LNCAP (cell line): ENCODE measurements at regions not wholly inside any gene's neighbourhood (a gene's known extent, or its start where the extent isn't known, plus 50 kb on each side); places are given as distances from the start of the nearest gene placed in this dataset.

Source experiments
- TF ChIP-seq, protein P1 (sequence below): fragments of 450-650 bp; IDR thresholded peaks from 2 replicates; pipeline ENCODE4 v1.5.1; 2017; ENCODE audit warnings: mild to moderate bottlenecking

DNA sequence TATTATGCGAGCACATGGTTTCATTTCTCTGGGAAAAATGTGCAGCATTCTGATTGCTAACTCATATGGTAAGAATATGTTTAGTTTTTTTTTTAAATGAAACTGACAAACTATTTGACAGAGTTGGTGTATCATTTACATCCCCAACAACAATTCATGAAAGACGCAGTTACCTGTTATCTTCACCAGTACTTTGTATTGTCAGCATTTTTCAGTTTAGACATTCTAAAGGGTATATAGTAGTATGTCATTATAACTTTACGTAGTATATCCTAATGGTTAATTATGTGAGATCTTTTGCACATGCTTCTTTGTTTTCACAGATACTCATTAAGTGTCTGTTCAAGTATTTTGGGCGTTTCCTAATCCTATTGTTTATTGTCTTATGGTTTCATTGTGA lies 891.1 kb upstream of the AGA start:
- TF ChIP-seq, protein P1, sequence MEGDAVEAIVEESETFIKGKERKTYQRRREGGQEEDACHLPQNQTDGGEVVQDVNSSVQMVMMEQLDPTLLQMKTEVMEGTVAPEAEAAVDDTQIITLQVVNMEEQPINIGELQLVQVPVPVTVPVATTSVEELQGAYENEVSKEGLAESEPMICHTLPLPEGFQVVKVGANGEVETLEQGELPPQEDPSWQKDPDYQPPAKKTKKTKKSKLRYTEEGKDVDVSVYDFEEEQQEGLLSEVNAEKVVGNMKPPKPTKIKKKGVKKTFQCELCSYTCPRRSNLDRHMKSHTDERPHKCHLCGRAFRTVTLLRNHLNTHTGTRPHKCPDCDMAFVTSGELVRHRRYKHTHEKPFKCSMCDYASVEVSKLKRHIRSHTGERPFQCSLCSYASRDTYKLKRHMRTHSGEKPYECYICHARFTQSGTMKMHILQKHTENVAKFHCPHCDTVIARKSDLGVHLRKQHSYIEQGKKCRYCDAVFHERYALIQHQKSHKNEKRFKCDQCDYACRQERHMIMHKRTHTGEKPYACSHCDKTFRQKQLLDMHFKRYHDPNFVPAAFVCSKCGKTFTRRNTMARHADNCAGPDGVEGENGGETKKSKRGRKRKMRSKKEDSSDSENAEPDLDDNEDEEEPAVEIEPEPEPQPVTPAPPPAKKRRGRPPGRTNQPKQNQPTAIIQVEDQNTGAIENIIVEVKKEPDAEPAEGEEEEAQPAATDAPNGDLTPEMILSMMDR = no peak

DNA sequence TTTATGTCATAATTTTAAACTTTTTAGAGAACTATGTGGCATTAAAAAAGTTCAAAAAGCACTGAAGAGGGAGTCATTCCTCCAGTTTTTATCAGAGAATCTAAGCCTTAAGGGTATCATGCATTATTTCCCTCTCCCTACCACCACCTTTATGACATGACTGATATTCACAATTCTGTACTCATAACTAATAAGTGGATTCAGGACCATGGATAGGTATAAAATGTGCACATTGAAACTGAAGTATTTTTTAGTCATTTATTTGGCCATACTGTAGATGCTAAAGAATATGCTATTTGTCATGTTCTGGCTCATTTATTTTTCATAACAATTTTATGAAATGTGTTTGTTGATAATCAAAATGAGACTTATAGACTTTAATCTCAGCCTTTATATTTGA lies 897.5 kb upstream of the AGA start:
- TF ChIP-seq, protein P1 = no peak

DNA sequence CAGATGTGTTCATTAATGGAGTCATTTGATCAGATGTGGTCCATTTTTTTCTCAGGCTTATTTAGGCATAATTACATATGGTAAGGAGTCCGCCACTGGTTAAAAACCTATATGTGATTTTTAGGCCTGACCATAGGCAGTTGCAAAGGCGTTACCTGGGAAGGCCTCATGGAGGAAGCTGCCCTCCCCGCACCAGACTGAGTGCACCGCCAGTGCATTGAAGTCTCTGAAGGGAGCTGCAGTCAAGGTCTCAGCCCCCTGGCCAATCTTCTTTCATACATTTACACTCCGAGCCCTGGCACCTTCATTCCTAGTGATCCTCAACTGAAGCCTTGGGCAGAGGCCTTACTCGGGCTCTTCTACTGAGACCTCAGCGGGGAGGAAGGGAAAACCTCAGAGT lies 898.2 kb upstream of the AGA start:
- TF ChIP-seq, protein P1 = no peak

DNA sequence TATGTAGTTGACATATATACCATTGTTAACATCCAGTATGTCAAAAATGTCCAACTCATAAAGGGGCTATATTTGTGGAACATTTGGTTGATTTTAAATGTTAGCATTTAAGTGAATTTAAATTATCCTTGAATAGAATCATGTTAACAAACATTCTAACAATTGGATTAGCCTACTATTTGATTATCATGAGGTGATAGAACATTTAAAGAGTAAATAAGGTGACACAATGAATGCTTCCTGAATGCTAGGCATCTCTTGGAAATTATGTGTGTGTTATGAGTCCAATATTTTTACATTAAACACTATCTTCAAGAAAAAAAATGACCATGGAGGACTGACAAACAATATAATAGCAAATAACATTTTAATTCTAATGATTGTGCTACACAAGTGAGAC lies 901.9 kb upstream of the AGA start:
- TF ChIP-seq, protein P1 = no peak

DNA sequence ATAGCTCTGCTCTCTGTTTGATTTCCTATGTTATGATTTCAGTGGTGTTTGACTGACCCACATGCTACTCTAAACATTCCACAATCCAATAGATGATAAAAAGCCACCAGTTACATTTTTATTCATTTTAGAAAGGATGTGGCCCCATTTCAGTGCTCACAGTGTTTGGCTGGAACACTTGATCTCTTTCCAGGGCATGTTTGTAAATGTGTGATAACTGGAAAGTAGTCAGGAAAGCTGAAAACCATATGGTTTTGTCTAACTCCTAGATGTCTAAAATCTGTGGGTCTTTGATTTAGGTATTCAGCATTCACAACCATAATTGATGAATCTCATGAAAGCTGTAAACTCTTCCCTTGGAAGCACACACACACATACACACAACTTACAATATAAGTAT lies 904.9 kb upstream of the AGA start:
- TF ChIP-seq, protein P1 = no peak

DNA sequence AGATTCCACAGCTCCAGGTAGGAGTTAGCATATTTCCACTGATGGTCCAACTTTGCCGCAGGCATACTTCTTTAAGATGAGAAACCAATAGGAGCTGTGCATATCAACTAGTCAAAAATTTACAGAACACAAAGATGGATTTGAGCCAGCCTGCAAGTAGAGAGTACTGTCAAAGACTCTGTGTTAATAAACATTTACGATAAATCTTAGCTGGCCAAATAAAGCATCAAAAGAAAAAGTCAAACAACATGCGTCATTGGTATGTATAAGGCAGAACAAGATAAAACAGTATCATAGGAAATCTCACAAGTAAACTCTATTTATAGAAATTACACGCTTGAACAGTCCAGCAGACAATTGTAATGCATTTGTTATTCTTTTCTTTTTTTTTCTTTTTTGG lies 907.4 kb upstream of the AGA start:
- TF ChIP-seq, protein P1 = no peak

DNA sequence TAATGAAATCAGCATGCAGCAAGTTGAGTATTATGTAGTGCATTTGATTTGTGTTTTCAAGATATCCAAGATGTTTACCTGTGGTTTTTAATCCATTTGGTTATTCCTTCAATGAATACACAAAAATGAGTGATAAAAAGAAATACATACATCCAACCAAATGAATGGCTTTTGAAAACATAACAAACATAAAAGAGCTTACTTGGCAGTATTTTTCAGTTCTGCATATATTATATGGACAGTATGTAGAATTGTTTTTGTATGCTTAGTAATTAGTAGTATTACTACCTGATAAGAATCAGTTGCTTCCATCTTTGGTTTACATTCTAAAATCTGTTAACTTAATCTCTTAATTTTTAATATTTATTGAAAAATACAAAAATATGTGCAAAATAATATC lies 908.9 kb upstream of the AGA start:
- TF ChIP-seq, protein P1 = no peak

DNA sequence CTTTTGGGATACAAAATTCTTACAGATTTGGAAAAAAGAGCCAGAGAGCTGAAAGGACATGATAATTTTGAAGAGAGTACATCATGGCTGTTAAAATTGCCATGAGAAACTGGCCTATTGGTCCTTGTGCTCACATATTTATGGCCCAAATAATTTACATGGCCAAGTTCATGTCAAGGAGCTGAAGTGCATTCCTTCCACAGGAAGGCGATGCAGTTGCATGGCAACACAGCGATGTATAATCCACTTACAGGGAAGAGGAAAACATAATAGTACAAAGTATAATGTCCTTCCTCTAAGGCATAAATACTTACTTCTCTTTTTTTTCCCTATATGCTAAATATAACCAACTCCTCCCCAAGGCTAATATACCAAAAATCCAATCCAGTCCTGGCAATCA lies 914.5 kb upstream of the AGA start:
- TF ChIP-seq, protein P1 = no peak
